DMS53 treated with DMSO at 0.1 percent for 48 hours (cell line): ENCODE measurements at regions not wholly inside any gene's neighbourhood (a gene's known extent, or its start where the extent isn't known, plus 50 kb on each side); places are given as distances from the start of the nearest gene placed in this dataset.

Source experiments
- DNase-seq: peaks from one replicate; lab custom pipeline; 2025; ENCODE audit not compliant: unreplicated experiment; lab: John Stamatoyannopoulos, UW

DNA sequence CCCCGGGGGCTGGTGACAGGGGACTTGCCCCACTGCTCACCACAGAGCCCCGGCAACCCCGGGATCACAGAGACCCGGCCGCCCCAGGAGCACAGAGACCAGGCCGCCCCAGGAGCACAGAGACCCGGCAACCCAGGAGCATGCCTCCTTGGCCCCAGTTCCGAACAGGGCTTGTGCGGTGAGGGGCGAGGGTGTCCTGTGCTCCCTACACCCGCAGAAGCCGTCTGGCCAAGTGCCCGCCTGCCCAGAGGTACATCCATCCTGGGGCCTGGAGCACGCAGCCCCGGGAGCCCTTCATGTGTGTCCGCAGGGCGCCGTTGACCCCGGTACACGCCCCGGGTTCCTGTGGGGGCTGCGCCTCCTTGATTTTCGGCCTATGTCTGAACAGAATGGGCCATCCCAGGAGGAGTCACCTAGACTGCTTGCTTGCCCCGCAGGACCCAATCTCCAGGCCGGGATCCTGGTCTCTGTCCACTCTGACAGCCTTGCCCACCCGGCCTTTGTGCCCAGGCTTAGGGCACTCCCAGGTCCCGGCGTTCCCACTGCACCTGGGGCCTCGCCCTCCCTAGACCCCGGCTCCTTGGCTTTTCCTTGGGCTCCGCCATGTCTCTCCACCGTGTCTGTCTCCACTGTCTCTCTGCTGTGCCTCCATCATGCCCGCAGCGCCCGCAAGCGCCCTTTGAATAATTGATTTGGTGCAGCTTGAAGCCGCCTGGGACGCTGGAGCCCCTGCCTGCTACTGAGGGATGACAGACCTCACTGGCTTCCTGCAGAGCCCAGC, 219.8 kb downstream of the ERMARD start:
- DNase-seq, result no peak

DNA sequence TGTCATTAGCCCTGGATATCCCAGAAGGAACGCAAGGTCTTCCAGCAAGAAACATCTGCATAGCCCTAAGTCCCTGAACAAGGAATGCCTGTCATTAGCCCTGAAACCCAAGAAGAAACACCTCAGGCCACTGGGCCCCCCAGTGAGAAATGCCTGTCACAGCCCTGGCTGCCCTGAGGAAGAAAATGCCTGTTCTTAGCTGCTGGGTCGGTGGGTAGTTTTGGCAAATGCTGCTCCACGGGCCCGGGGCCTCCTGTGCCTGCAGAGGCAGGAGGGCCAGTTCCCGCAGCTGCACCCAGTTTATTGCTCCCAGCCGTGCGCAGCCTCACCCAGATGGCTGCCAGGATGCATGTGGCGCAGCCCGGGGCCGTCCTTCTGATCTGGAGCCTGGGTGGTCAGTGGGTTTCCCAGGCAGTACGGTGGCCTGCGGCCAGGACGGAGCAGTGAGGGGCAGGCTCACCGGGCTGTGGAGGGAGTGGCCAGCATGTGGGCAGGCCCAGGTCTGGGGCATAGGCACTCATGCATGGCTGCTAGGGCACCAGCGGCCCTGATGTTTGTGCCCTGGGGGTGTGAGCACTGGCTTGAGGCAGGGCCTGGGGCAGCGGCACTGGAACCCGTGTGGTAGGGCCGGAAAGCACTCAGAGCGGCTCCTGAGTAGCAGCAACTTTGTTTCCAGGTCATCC, 219.0 kb downstream of the ERMARD start:
- DNase-seq, result no peak

DNA sequence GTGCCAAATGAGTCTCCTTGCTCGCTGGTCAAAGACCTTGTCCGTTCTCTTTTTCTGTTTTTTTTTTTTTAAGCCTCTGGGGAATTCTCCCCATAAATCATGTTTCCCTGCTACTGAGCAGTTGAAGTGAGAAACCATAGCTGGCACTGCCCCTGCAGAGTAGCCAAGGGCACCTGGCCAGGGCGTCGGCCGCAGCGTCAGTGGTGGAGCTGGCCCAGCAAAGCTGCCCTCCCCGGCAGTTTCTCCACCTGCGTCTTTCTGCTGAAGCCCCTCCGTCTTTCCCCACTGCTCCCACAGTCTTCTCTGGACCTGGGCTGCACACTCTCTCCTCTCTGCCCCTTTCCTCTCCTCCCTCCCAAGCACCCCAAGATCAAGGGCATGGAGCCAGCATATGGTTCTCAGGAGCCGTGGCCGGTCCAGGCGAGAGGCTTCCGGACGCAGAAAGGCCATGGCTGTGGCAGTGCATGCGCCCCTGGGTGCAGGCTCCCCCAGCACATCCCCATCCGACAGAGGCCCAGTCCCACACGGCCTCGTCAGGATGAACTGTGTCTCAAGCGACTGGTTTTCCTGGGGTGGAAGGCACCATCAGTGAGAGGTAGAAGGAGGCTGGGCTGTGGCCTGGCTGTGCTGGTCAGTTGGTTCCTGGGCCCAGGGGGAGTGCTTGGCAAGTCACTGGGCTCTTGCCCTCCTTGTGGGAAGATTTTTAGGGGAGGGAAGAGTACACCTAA, 218.1 kb downstream of the ERMARD start:
- DNase-seq, result no peak

DNA sequence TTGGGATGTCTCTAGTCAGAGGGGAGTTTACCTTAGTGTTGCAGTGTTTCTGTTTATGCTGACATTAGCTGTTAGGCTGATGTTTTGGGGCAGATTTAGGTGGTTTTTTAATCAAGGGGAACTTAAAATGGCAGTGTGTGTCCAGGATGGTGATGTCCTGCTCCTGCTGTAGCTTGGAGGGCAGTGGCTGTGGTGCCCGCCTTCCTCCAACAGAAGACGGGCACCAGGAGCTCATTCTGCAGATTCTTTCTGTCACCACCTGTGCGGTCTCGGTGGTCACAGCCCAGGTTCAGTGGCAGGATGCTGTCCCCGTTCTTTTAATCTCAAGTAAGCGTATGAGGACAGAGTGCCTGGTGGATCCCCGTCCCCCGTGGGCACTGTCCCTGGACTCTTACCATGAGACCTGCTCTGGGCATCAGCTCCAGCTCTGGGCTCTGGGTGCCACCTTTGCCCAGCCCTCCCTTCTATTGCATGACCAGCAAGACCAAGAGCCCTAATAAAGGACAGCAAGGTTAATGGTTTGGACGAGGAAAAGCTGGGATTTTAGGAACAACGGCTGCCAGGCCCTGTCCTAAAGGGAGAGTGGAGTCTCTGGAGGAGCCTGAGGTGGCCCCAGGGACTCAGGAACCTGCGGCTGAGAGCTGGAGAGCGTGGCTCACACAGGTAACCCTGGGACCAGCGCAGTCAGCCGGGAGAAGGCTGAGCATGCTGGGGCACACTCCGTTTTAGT, 217.3 kb downstream of the ERMARD start:
- DNase-seq, result no peak

DNA sequence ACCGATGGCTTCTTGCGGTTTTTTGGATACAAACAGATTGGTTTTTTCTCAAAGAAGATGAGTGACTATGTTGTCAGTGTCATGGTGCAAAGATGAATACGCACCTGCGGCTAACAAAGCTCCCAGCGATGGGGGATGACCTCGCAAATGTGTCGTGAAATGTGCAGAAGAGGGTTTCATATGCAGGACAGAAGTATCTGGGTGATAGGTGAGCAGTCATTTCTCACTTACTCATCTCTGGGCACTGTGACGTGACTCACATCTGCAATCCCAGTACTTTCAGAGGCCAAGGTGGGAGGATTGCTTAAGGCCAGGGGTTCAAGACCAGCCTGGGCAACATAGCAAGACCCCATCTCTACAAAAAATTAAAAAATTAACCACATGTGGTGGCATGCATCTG, 216.3 kb downstream of the ERMARD start:
- DNase-seq, result no peak

DNA sequence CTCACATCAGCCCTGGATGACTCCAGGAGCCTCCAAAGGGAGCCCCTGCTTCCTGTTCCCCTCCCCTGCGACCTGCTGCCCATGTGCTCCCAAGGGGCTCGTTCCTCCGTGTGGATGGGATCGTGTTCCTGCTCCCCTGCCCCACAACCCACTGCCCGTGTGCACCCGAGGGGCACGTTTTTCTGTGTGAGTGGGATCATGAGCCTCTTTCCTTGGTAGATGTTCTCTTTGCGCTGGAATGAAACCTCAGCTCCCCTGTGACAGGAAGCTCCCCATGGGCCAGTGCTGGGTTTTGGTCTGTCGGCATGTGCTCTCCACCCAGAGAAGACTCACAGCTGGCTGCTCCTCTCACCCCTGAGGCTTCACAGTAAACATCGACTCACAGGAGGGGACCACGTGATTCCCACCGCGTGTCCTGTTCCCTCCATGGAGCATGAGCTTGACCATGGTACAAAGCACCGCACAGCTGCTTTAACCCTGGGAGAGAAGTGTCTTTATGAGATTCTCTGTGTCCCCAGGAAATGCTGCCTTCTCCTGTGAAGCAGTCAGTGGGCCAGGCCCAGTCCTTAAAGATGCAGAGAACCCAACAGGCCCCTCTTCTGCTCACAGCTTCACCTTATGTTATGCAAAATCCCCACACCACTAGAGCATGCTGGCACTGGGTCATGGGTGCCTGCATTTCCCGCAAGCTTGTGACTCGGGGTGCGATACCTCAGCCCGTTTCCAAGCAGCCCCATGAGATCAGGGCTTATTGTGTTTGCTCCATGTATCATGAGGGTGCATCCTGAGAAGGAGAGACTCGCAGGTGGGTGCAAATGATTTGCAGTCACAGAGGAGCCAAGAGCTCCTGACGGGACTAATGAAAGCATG, 215.1 kb downstream of the ERMARD start:
- DNase-seq, result no peak

DNA sequence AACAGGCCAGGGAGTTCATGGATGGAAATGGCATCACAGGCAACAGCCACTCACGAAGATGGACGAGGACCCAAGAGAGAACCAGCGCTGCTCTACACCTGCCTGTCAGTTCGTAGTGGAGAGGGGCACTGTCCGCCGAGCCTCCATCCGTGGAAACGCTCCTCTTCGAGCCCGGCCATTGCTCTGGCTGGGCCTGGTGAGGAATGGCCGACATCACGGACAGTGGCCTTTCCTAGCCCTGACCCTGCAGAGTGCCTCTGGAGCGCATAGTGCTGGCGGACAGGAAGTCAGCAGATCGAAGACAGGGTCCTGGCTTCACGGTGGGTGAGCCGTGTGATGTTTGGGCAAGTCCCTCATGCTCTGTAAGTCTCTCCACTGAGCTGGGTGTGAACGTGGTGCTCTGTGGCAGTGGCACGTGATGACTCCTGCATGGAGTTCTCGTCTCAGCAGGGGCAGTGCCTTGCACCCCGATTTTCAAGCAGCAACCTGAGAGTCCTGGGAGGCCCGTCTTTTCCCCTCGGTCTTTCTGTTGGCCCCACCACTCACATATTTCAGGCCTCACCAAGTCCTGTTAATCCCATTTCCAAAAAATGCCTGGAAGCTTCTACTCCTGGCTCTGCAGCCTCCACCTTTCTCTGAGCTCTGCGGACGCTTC, 214.4 kb downstream of the ERMARD start:
- no peak for DNase-seq

DNA sequence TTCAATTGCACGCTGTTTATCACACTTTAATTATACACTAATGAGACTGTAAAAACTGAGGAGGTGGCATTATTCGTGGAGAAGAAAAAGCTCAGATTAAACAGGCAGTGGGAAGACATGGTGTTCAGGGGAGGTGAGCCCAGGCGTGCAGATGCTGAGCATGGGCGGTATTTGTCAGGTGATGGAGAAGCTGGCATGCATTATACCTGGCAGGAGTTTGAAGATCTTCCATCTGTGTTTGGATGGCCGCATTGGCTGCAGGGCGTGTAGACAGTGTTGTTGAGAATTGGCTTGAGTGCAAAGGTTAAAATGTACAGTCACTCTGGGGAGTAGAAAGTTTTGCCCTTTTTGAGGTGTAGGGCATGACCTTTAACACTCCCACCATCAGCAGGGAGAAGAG, 213.8 kb downstream of the ERMARD start:
- no peak for DNase-seq

DNA sequence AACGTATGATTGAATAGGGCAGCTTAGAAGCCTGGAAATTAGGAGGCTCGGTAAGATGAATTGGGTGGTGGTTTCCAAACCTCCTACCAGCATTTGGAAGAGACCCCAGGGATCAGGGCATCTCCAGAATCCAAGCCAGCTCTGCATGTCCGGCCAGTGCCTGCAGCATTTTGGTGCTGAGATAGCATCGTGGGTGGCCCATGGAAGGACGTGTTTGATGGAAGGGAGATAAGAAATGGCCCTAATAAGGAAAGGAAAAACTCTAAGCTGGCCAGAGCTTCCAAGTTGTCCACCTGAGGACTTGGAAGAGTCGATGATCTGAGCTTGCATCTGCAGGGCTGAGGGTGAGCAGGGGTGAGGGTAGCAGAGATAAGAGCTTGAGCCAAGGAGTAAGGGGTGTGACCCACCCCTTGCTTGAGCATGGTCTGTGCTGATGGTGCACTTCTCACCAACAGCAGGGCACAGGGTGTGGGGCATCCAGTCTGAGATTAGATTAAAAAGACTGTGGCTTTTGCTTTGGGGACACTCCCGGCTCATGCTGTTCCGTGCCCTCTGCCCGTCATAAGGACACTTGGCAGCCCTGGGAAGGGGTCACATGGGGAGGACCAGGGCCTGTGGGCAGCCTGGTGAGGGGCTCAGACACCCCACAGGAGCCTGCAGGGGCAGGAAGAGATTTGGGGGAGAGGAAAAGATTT, 213.2 kb downstream of the ERMARD start:
- no peak for DNase-seq

DNA sequence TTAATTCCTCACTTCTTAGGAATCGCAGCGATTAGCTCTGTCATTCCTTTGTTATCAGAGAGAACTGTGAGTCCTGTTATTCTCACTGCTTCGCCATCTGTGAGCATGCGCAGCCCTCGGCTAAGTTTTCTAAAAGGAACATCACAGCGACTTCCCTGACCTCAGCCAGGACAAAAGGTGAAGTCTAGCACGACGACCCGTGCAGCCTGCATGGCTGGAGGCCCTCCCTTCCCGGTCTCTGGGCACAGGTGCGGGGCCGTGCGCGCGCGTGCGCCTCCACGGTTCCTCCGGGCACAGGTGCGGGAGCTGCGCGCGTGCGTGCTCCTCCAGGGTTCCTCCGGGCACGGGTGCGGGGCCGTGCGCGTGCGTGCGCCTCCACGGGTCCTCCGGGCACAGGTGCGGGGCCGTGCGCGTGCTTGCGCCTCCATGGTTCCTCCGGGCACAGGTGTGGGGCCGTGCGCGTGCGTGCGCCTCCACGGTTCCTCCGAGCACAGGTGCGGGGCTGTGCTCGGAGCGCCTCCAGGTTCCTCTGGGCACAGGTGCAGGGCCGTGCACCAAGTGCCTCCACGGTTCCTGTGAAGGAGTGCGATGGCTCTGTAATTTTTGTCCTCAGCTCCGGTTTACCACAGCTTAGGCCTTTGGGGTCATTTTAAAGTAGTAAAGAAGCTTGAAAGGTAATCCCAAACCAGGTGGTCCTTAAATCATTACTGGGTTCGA, 212.3 kb downstream of the ERMARD start:
- no peak for DNase-seq

DNA sequence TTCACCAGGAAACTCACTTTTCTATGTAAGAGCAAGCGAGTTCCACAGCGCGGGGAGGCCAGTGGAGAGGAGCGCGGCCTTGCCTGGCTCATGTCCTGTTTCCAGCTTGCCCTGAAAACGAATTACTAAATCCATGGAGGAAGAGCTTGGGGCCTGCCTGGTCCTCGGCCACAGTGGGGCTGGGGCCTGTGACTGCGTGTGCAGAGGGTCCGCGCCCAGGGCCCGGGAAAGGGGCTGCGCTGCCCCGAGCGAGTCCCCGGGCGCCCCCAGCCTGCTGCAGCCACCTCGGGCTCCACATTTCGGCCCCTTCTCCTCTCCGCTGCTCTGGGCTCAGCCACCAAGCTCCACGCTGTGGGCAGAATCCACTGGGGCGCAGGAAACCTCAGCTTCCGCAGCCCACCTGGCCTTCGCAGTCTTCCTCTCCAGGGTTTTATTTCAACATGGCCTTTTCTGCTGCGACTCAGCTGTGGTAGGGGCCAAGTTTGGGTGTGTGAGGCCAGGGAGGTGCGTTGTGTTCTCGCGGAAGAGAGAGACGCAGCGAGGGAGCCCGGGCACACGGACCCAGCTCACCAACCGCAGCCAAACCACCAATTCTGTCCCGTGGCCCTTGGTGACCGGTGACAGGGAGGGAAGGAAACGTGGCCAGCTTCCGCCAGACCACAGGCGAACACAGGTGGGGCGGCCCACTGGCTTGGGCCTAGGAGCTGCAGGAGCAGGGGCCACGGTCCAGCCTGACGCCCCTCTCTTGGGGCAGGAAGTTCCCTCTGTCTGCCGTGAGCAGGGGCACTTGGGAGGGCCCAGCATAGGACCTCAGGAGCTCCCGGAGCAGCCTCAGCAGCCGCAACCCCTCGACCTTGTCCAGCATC, 211.4 kb downstream of the ERMARD start:
- DNase-seq, result no peak

DNA sequence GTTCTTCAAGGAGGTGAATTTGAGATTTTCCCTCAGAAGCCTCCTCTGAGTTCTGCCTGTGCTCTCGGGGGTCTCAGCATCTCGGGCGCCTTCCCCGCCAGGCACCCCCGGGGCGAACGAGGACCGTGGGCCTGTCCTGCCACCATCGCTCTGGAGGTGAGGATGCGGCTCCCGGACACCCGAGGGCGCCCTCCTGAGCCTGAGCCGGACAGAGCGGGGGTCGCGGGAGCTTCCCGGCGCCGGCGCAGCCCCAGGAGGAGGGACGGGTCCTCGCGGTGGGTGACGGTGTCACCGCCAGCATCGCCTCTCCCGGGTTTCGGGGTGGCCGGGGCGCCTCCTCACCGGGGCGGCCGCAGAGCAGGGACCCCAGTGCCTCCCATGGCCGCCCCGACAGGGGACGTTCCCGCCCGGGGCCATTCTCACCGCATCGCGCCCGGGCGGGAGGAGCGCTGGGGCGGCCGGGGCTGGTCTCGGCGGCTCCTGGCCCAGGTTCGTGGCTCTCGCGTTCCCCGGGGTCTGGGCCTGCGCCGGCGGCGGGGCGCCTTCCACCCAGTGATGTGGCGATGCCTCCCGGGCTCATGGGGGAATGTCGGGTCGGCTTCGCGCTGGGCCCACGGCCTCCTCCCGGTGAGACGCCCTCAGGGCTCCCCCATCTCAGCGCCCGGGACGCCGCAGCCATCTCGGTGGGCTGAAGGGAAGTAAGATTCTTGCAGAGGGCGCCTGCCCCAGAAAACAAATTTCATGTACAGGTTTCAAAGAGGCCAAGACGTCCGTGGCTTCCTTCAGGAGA, 210.5 kb downstream of the ERMARD start:
- DNase-seq, result no peak

DNA sequence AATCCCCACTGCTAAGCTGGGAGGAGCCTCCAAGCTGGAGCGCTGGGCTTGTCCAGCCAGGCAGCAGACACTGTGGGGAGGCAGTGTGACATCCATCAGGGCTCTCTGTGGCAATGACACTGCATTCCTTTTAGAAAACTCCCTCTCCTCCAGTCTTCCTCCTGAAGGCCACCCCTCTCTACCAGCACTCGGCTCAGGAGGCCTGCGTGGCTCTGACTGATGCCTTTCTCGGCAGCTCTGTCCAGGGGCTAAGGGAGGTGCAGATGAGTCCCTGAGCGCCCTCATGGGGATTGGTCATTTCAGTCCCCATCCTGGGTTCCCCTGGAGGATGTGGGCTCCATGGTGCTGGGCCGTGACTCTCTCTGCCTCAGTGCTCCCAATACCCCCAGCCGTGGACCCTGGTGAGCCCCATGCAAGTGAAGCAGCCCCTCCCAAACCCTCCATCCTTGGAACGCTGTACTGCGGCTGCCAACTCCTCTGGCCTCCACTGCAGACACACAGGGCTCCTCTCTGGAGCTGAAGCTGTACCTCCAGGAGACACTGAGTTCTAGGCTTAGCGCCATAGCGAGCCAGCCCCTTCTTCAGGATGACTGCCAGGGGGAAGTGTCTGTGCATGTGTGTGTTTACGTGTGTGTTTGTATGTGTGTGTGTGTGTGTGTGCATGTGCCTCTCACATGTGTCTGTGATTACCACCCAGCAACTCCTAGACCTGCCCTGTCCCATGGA, 209.6 kb downstream of the ERMARD start:
- no peak for DNase-seq

DNA sequence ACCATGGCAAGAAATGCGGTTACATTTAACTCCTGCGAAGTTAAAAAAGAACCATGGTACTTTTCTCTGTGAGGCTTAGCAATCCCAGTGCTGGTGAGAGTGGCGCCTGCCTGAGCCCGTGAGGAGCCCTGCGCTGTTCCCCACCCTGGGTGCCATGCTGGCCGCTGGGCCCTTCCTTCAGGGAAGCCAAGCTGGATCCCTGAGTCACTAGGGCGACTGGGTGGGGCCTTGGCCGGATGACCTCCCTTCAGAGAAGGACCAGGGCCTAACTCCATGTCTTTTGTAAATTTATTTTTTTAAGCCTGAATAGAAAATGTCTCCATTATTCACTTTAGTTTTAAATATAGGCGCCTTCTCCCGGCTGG, 209.1 kb downstream of the ERMARD start:
- DNase-seq, result no peak

DNA sequence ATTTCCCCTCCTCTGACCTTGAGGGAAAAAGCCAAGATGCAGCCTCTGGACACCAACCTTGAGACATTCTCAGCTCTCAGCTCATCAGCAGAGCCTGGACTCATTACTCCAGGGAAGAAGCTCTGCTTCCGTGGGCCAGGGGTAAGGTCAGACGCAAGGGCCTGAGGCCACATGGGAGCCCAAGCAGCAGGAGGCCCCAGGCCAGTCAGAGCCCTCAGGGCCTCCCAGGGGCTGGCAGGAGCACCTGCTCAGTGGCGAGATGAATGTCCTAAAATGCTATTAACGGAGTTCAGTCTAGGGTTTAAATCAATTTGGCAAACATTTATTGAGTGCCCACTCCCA, 208.6 kb downstream of the ERMARD start:
- no peak for DNase-seq
